ENCODE measurements at regions not wholly inside any gene's neighbourhood (a gene's known extent, or its start where the extent isn't known, plus 50 kb on each side); places are given as distances from the start of the nearest gene placed in this dataset.

GRCh38 chr21:20649231-20649630, 349.0 kb upstream of the NCAM2 start:
- TF ChIP-seq POLR2A (IDR thresholded peaks at IDR 0.05; ENCODE audit: low read length) (no peak), GATA1 (IDR thresholded peaks at IDR 0.05; ENCODE audit: low read depth, low read length) (no peak)
- DNase-seq, result no peak

GRCh38 chr21:20652846-20653245, 345.4 kb upstream of the NCAM2 start:
- DNase-seq, result no peak
- TF ChIP-seq GATA1 (IDR thresholded peaks at IDR 0.05; ENCODE audit: low read depth, low read length), result no peak
- no peak for TF ChIP-seq POLR2A (IDR thresholded peaks at IDR 0.05; ENCODE audit: low read length)

- no peak for DNase-seq
- no peak for TF ChIP-seq GATA1 (IDR thresholded peaks at IDR 0.05; ENCODE audit: low read depth, low read length)
- no peak for TF ChIP-seq POLR2A (IDR thresholded peaks at IDR 0.05; ENCODE audit: low read length)
Observed at GRCh38 chr21:20661246-20661645, 337.0 kb upstream of the NCAM2 start.

GRCh38 chr21:20661745-20662422, 336.3 kb upstream of the NCAM2 start:
- TF ChIP-seq POLR2A (IDR thresholded peaks at IDR 0.05; ENCODE audit: low read length) (no peak), GATA1 (IDR thresholded peaks at IDR 0.05; ENCODE audit: low read depth, low read length) (no peak)
- DNase-seq, result no peak

GRCh38 chr21:20662514-20662913, 335.7 kb upstream of the NCAM2 start:
- no peak for DNase-seq
- TF ChIP-seq POLR2A (IDR thresholded peaks at IDR 0.05; ENCODE audit: low read length) (no peak), GATA1 (IDR thresholded peaks at IDR 0.05; ENCODE audit: low read depth, low read length) (no peak)

- TF ChIP-seq POLR2A (IDR thresholded peaks at IDR 0.05; ENCODE audit: low read length) (no peak), GATA1 (IDR thresholded peaks at IDR 0.05; ENCODE audit: low read depth, low read length) (no peak)
- DNase-seq, result no peak
Observed at GRCh38 chr21:20667931-20668330, 330.3 kb upstream of the NCAM2 start.

GRCh38 chr21:20685475-20685874, 312.7 kb upstream of the NCAM2 start:
- TF ChIP-seq POLR2A (IDR thresholded peaks at IDR 0.05; ENCODE audit: low read length), result no peak
- no peak for TF ChIP-seq GATA1 (IDR thresholded peaks at IDR 0.05; ENCODE audit: low read depth, low read length)
- no peak for DNase-seq

GRCh38 chr21:20698585-20698984, 299.6 kb upstream of the NCAM2 start:
- no peak for DNase-seq
- TF ChIP-seq POLR2A (IDR thresholded peaks at IDR 0.05; ENCODE audit: low read length) (no peak), GATA1 (IDR thresholded peaks at IDR 0.05; ENCODE audit: low read depth, low read length) (no peak)

- TF ChIP-seq POLR2A (IDR thresholded peaks at IDR 0.05; ENCODE audit: low read length) (no peak), GATA1 (IDR thresholded peaks at IDR 0.05; ENCODE audit: low read depth, low read length) (no peak)
- DNase-seq, result no peak
Observed at GRCh38 chr21:20701235-20701634, 297.0 kb upstream of the NCAM2 start.

- TF ChIP-seq GATA1 (IDR thresholded peaks at IDR 0.05; ENCODE audit: low read depth, low read length) (no peak), POLR2A (IDR thresholded peaks at IDR 0.05; ENCODE audit: low read length) (no peak)
Observed at GRCh38 chr21:20703112-20703767, 295.0 kb upstream of the NCAM2 start.

GRCh38 chr21:20720623-20721022, 277.6 kb upstream of the NCAM2 start:
- TF ChIP-seq POLR2A (IDR thresholded peaks at IDR 0.05; ENCODE audit: low read length) (no peak), GATA1 (IDR thresholded peaks at IDR 0.05; ENCODE audit: low read depth, low read length) (no peak)
- no peak for DNase-seq

More at GRCh38 chr21:20703112-20703767, 295.0 kb upstream of the NCAM2 start:
- no peak for DNase-seq

GRCh38 chr21:20721151-20721550, 277.1 kb upstream of the NCAM2 start:
- no peak for DNase-seq
- no peak for TF ChIP-seq GATA1 (IDR thresholded peaks at IDR 0.05; ENCODE audit: low read depth, low read length)
- no peak for TF ChIP-seq POLR2A (IDR thresholded peaks at IDR 0.05; ENCODE audit: low read length)

- TF ChIP-seq GATA1 (IDR thresholded peaks at IDR 0.05; ENCODE audit: low read depth, low read length) (no peak), POLR2A (IDR thresholded peaks at IDR 0.05; ENCODE audit: low read length) (no peak)
- no peak for DNase-seq
Observed at GRCh38 chr21:20728691-20729090, 269.5 kb upstream of the NCAM2 start.

GRCh38 chr21:20729376-20729775, 268.8 kb upstream of the NCAM2 start:
- DNase-seq, result no peak
- TF ChIP-seq GATA1 (IDR thresholded peaks at IDR 0.05; ENCODE audit: low read depth, low read length), result no peak
- TF ChIP-seq POLR2A (IDR thresholded peaks at IDR 0.05; ENCODE audit: low read length), result no peak

- TF ChIP-seq GATA1 (IDR thresholded peaks at IDR 0.05; ENCODE audit: low read depth, low read length) (no peak), POLR2A (IDR thresholded peaks at IDR 0.05; ENCODE audit: low read length) (no peak)
Observed at GRCh38 chr21:20730441-20730840, 267.8 kb upstream of the NCAM2 start.

More at GRCh38 chr21:20730441-20730840, 267.8 kb upstream of the NCAM2 start:
- no peak for DNase-seq
